NB4 (cell line): ENCODE measurements at regions not wholly inside any gene's neighbourhood (a gene's known extent, or its start where the extent isn't known, plus 50 kb on each side); places are given as distances from the start of the nearest gene placed in this dataset.

Experiments
- POLR2A ChIP-seq: IDR thresholded peaks from 2 replicates; pipeline ENCODE4 v1.6.1; 2011; ENCODE audit warnings: mild to moderate bottlenecking; ENCODE audit not compliant: insufficient read length; ENCODE audit errors: extremely low read depth
- TF ChIP-seq, protein P1 (sequence below): IDR thresholded peaks from one replicate; pipeline ENCODE4 v1.5.1; 2012; ENCODE audit warnings: low read depth, low read length
- TF ChIP-seq, protein P2 (sequence below): IDR thresholded peaks from 2 replicates; pipeline ENCODE4 v1.6.1; 2011; ENCODE audit warnings: low read depth, low read length

DNA sequence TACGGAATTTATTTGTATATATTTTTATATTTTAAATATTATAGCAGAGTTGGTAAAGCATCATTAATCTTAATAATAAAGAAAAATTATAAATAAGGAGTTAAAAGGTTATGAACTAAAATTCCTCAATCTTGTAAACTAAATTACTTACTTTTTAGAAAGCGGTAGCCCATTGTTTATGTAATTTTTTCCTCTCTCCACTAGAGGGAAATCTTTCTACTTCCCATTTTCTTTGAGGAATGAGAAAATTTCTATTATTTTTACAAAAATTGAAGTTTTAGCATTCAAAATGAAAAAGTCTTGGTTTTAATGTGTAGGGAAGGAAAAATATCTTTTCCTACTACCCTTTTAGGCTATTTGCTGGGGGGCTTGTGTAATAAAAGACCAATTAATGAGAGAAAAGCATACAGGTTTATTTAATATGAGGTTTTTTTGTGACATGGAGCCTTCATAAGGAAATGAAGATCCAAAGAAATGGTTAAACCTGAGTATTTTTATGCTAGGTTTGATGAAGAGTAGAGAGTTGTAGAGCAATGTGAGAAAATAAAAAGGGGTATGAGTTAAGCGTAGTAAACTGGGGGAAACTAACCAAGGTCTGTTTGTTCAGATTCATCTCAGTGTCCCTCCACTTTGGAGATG lies 68.7 kb upstream of the ADAD1 start:
- TF ChIP-seq, protein P1, sequence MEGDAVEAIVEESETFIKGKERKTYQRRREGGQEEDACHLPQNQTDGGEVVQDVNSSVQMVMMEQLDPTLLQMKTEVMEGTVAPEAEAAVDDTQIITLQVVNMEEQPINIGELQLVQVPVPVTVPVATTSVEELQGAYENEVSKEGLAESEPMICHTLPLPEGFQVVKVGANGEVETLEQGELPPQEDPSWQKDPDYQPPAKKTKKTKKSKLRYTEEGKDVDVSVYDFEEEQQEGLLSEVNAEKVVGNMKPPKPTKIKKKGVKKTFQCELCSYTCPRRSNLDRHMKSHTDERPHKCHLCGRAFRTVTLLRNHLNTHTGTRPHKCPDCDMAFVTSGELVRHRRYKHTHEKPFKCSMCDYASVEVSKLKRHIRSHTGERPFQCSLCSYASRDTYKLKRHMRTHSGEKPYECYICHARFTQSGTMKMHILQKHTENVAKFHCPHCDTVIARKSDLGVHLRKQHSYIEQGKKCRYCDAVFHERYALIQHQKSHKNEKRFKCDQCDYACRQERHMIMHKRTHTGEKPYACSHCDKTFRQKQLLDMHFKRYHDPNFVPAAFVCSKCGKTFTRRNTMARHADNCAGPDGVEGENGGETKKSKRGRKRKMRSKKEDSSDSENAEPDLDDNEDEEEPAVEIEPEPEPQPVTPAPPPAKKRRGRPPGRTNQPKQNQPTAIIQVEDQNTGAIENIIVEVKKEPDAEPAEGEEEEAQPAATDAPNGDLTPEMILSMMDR: no peak
- TF ChIP-seq, protein P2, sequence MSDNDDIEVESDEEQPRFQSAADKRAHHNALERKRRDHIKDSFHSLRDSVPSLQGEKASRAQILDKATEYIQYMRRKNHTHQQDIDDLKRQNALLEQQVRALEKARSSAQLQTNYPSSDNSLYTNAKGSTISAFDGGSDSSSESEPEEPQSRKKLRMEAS: no peak
- no peak for TF ChIP-seq POLR2A
